NCI-H2227 treated with DMSO at 0.1 percent for 48 hours (cell line): ENCODE measurements at regions not wholly inside any gene's neighbourhood (a gene's known extent, or its start where the extent isn't known, plus 50 kb on each side); places are given as distances from the start of the nearest gene placed in this dataset.

ENCODE experiments used
- DNase-seq: peaks from one replicate; lab custom pipeline; 2025; lab: John Stamatoyannopoulos, UW

DNA sequence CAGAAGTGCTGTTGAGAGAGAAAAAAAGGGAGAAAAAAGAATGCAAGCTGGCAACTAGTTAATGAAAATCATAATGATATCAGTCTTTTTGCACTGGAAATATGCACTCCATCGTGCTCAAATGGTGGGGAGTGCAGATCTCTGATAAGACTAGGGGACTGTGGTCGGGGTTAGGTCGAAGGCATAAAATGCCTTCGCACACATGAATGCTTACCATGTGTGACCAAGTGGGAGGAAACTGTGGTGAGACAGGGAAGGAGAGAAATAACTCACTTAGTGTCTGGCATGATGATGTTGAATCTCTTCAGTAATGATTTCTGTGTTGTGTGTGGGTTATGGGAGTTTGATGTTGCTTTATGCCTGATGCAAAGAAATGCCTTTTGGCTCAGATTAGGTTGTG is 358.9 kb downstream of the FBXO8 start:
- no peak for DNase-seq

DNA sequence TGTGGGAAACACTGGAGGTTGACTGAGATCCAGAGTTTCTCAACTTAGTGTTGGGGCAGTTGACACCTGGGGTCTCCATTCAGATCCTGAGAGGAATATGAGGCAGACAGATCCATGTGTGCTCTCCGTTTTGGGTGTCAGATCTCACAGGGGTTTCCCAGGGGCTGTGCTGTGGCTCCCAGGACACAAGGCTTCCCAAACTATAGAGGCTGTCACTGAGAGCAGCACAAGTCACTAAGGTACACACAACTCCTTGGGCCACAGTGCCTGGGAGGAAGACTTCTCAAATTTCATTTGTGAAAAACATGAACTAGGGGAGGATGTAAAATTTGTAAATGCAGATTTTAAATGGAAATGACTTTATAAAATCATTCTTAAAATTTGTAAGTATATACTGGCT is 363.6 kb downstream of the FBXO8 start:
- DNase-seq, result no peak

DNA sequence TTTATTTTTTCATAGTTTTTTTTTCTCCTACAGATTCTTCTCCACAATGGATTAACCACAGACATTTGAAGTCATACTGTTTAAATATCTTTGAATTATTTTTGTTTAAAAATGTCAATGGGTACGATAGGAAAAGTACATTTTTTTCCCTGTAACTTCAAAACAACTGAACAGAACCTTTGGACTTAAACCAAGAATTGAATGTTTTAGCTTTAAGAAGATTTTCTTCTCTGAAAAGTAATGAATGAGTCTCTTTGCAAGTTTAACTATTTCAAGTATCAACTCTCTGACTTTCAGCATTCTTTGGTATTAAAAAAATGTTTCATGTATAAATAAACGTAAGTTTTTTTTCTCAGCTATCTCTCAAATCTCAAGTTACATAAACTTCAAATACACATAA is 364.3 kb downstream of the FBXO8 start:
- no peak for DNase-seq

DNA sequence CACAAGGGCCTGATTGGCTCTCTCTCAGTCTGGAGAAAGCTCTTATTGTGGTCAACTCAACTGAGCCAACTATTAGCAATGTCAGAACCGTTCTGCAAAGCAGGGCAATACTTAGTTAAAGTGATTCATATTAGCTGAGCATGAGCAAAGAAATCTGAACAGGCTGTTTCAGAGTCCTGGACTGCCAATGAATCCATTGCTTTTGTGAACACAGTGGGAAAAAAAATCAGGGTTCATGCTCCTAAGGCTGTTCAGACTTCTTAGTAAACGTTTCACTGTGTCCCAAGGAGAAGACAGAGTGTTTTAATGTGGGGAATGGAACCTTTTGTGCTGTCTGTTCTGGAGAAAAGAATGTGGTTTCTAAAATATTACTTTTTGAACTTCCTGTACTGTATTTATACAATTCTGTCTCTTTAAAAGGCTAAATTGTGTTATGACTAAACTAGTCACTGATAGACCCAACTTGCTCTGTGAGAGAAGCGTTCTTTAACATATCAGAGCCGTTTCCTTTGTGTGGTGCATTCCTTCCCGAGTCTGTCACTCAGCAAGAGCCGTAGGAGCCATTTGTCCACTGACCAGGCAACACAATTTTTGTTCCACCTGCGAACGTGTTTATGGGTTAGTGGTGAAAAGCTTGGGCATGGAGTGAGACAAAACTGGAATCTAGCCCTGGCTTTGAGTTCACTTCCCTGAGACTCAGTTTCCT is 366.1 kb downstream of the FBXO8 start:
- no peak for DNase-seq

DNA sequence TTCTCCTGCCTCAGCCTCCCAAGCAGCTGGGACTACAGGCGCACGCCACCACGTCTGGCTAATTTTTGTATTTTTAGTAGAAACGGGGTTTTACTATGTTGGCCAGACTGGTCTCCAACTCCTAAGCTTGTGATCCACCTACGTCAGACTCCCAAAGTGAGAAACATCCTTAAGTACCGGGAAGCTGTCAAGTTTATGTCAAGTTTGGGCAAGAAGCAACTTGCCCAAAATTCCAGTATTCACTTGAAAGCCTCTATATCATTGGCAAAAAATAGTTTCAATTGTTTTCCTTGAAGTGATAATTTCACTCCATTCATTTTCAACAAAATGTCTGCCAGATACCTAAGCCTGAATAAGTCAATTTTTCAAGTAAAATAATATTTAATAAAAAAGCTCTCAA is 370.0 kb downstream of the FBXO8 start:
- DNase-seq, result no peak

DNA sequence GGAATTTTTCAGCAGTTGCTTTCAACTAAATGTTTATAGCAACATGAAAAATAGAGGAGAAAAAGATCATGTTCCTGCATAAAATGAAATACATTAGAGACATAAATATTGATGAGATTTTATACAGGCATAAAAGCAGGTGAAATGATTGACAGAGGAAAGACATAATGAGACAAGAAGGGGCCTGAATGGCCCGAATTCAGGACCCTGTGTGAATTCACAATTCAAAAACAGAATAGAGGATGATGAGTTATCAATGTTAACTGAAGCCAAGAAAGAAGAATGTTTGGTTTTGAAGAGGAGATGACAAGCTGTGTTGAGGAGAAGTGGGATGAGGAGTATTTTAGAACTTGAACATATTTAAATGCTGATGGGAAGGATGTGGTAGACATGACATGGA is 371.1 kb downstream of the FBXO8 start:
- DNase-seq, result no peak

DNA sequence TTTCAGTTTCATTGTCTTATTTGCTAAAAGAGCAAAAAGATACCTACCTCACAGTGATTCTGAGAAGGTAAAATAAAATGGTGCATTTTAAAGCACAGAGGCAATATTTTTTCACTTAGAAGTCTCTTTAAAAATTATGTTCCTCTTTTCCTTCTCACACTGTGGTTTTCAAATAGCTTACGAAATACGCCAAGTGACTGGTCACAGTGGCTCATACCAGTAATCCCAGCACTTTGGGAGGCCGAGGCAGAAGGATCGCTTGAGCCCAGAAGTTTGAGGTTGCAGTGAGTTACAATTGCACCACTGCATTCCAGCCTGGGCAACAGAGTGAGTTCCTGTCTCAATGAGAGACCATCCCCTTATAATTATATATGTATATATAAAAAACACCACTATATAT is 372.6 kb downstream of the FBXO8 start:
- DNase-seq, result no peak

DNA sequence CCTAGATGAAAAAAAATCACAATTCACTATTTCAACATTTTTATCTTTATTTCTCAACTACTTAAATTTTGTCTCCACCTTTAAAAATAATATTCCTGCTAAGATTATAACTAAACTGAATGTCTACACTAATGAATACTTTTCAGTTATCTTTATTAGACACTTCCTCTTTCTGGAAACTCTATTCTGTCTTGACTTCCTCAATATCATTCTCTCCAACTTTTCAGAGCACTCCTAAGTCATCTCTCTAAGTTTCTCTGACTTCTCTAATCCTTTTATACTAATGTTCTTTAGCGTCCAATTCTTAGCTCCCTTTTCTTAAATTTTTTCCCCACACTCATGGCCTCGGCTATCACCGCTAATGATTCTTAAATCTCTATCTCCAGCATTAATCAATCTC is 374.2 kb downstream of the FBXO8 start:
- no peak for DNase-seq

DNA sequence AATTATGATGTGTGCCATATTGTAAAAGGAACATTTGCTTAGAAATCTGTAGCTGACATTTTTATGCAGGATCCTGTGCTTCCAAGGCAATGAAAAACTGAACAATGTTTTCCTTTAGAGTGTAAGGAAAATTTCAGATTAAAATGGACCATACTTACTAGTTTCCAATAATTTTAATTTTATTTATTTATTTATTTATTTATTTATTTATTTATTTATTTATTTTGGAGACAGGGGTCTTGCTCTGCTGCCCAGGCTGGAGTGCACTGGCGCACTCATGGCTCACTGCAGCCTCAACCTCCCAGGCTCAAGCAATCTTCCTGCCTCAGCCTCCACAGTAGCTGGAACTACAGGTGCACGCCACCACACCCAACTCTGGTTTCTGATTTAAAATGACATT is 369.8 kb upstream of the HAND2 start:
- DNase-seq, result no peak

DNA sequence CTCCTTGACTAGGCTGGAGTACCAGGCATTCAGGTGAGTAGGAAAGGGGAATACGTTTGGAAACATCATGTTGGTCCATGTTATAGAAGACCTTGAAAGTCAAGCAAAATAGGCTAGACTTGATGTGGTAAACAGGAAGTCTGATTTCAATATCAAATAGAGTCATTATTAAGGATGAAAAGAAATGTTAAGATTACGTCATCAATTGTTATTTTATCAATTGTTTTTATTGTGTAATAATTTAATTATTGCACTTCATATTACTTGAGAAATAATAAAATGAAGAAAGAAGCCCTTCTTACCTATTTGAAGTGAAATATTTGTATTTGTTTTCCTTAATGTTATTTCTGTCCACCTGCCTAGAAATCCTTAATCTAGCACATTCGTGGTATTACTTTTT is 361.0 kb upstream of the HAND2 start:
- DNase-seq, result no peak

DNA sequence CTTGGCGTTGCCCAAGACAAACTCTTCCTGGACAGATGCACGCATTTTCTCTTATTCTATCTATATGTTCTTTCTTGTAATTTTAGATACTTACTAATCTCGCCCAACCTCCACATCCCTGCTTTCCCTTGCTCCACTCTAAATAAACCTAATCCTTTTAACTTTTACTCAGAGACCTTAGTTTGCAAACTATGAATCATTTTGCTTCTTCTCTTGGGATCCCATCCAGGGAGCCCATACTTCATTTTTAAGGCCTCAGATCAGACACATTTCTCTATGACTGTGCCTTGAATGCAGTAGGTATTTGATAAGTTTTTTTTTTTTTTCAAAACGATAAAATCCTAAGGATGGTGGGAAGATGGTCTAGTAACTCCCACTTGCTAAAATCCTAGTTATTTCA is 353.8 kb upstream of the HAND2 start:
- DNase-seq, result no peak

DNA sequence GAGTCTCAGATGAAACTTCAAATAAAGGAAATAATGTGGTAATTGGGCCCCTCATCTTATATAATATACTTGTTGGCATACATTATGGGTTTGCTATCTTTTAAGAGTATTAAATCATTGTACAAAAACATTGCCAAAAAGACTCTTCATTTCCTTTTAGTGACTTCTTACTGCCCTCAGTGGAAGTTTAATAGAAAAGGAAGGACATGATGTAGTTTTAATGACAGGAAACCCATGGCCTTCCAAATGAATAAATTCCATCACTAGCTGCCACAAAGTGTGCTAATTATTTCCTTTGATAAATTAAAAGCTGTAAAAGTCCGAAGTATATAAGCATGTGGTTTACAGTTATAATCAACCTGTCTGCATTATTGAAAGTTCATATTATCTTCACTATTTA is 350.9 kb upstream of the HAND2 start:
- DNase-seq, result no peak

DNA sequence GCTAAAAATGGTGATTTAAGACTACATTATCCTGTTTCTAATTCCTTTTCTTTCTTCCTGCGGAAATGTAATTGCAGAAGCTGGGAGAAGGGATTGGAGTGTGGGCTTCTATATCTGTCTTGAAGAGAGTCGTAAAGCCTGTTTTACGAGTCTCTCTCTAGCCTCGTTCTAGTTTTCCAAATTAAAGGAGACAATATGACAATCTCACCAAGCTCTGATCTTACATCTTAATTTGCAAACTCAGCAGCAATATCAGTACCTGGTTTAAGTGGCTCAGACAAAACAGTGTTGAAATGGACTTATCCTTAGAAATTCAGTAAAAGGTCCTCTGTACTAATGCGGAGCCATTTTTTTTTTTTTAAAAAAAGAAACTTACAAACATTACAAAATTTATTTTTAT is 349.5 kb upstream of the HAND2 start:
- DNase-seq, result no peak

DNA sequence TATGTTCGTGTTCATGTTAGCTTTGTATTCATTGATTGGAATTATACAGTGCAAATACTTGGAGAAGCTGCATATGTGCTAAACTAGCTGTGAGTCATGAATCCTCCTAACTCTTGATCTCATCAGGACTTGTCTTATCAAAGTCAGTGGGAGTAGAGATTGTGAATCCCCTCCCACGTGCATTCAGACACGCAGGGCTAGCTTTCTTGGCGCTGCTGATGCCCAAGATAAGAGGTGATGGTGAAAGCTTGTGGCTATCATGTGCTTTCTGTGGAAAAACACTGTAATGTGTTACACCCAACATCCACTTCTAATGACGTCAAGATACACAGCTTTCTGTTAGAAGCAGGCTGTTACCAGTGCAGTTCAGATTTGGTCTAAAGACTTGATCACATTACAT is 348.7 kb upstream of the HAND2 start:
- DNase-seq, result no peak

DNA sequence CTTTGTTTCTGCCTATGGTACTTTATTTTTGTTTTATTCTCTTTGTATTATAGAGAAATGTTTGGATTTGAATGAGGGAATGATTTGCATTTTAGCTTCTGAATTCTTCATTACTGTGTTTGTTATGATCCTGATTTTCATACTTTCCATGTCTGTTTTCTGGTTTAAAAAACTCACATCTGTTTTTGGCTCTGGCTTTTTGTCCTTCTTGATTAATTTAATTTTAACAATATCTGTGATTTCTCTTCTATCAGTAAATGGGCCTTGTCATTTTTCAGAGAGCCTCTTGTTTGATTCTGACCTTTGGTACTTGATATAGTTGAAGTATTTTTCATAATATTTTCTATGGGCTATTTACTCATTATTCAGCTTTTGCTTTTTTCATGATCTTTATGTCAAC is 341.6 kb upstream of the HAND2 start:
- no peak for DNase-seq

DNA sequence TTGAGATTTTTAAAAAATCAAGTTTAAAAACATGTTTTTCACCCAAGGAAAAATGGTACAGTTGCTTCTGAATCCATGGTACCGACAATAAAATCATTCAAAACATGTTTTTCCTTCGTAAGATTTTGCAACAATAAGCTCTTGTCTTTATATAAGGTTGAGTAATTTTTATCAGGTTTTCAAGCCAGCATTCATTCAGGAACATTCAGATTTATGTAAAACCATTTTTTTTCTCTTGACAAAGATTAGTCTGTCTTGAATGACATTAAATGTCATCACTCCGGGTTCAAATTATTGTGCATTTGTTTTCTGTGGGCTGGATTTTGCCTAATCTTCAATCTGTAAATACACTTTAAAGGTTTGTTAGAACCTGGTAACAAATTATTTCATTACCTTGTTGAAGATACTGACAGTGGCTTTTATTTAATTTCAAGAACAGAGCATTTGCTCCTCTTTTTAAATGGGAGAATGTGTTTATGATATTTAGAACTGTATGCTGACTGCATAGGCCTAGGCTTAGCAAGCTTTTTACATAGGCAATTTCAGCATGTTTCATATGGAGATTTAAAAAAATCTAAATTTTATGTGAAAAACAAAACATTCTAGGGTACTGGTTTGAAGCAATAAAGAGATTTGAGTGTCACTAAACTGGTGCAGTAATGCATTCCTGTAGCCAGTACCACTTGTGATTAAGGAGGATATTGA is 336.4 kb upstream of the HAND2 start:
- DNase-seq, result no peak

DNA sequence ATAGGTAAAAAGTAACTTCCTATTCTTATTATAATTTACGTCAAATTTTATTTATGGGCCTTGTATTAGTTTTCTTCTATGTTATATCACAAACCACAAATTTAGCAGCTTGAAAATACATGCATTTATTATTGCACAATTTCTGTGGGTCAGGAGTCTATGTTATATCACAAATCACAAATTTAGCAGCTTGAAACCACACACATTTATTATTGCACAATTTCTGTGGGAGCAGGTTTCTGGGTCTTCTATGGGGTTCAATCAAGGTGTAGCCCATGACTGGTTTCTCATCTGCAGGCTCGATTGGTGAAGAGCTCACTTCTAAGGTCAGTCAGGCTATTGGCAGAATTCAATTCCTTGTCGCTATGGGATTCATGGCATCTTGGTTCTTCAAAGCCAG is 332.7 kb upstream of the HAND2 start:
- DNase-seq, result no peak

DNA sequence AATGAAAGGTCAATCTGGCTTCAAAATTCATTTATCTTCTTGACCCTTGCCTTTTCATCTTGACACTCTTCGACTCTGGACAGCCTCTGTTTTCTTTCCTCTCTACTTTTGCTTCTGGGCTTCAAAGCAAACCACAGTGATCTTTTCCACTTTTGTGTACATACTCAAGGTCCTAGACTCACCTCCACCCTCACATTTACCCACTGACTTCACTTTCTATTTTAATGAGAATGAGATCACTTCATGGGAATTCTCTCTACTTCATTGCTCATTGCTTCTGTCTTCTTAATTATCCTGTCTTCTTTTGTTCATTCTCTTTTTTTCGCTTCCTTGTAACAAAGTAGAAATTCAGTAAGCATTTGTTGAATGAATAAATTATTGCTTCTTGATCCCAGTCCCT is 330.1 kb upstream of the HAND2 start:
- DNase-seq, result no peak

DNA sequence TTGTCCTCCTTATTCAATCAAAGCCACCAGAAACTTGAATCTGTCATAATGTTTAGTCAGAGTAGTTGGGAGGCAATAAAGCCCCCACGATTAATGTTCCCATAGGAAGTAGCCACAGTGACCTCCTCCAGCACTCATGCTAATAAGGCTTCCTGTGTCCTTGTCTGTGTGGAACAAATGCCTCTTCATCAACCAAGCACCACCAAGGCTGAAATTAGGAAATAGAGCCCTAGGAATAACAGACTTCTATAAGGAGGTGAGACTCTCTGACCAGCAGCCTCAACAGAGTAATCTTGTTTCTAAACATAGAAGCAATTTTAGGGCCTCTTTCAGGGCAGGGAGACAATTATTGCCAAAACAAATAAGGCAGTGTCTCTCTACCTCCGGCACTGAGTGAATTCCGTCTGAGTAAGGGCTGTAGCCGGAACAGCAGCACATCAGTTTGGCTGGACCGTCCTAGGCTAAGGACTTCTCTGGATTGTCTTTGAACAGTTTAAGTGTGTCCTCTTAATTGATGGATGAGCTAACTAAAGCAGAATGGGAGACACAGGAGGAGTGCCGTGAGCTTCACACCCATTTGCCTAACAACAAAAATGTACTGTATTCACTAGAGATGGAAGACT is 329.2 kb upstream of the HAND2 start:
- peak; percentile 6 for DNase-seq

DNA sequence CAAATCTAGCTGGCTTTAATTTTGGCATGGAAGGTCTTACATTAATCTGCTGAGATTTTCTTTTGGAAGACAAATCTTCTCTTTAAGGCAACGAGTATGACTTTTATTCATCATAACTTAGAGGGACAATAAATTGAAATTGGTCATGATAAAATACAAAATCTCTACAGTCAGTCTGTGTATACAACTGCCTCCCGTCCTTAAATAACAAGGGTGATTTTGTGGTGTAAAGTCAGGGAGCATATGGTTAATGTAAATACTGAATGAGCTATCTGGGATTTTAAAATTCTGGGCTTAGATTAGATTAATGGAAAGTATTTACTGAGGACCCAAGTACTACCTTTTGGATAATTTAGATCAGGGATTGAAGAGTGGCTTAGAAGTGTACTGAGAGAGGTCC is 328.4 kb upstream of the HAND2 start:
- no peak for DNase-seq

DNA sequence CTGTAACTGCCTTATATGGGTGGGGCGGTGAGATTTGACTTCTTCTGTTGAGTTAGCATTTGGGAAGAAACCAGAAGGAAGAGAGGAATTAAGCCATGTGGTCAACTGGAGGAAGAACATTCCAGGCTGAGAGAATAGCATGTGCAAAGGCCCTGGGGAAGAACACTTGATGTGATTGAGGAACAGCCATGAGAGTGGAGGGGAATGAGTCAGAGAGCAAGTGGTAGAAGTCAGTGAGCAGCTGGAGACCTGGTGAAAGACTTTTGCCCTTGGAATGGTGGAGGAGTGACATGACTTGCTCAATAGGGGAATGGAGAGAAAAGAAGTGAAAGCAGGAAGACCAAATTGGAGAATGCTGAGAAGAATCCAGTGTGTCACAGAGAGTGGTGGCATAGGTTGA is 327.8 kb upstream of the HAND2 start:
- DNase-seq, result no peak

DNA sequence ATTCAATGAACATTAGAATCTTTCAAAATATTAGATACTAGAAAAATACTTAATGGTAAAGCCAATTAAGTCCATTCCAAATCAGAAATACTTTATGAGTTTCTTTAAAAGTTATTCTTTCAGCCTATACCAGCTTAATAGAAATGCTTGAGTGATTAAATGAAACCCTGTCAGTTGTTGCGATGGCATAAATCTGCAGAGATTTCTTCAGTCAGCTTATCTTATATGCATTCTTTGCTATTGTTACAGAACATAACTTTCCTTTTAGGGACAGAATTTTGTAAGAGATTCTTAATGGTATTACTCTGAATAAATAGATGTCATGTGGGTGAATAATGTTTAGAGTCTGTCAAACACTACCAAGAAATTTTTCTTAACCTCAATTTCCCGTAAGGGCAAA is 325.0 kb upstream of the HAND2 start:
- DNase-seq, result no peak

DNA sequence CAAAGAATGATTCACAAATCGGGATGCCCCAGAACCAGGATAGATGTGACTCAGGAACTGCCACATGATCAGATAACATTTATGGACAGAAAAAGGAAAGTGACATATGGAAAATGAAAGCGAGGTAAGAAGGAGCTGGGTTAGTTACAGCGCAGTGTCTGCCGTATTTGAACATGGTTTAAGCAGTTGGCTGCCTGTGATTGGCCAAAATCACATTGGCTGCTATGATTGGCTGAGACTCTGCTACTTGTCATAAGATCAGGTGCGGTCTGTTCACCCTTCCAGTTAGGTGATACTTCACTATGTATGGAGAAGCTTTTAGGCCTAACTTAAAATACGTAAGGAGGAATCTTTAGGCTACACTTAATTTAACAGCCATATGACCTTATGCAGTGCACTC is 322.7 kb upstream of the HAND2 start:
- DNase-seq, result no peak

DNA sequence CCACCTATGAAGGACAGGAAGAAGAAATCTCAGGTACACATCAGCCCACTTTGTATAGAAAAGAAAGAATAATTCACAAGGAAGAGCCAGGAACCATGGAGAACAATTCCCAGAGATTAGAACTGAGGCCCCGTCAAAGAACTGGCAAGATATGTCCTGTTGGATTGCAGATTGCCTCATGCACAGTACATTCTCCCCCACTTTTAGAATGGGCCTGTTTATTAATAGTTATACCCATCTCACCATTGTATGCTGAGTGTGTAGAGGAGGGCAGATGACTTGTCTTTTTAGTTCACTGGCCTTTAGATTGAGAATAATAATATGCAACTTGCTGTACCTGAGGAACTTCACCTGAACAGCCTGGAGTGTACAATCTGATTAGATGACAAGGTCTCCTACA is 315.6 kb upstream of the HAND2 start:
- no peak for DNase-seq
